ENCODE measurements at regions not wholly inside any gene's neighbourhood (a gene's known extent, or its start where the extent isn't known, plus 50 kb on each side); places are given as distances from the start of the nearest gene placed in this dataset.

DNA sequence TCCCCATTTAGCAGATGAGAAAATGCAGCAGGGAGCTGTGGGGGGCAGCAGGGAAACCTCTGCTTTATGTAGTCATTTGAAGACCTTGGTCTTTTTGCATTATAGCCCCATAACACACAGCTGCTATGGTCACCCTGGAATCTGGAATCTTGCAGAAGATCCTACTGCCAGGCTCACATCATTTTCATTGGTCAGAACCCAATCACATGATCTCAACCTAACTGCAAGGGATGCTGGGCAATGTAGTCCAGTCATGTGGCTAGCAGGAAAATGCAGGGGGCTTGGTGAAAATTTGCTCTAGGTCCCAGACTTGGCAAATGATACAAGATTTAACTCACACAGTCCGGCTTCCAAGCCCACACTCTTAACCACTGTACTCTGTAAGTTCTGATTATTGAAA is 1028.7 kb downstream of the AACS start:
- WGBS (ENCODE audit: extremely low coverage, insufficient read length, low lambda C conversion rate), result no CpG with 5 or more reads among the region's 1 CpG
- Mint-ChIP-seq H3K4me3 (no peak overlapping the region), H3K9me3 (peaks cover 4 to 5% of the 10 kb centered on the region in 2 experiments; a peak in 3 of 5 replicates), H3K36me3 (ENCODE audit: insufficient read depth in 1 of 3, low read depth in 3 of 3) (no peaks in the 10 kb centered on the region; a peak in 2 of 7 replicates), H3K4me1 (0 out of 4 replicates have a peak, but pooled peaks cover 0 to 2% of the 10 kb centered on the region in 2 experiments), H3K27ac (no peak overlapping the region), H3K27me3 (ENCODE audit: low read depth) (peaks cover 4% of the 10 kb centered on the region)
- H3K56ac ChIP-seq (ENCODE audit: insufficient read length, low read depth, low read length), result no peak overlapping the region
- peak; percentile 77 for DNase-seq
- no peak overlapping the region for H3K9ac ChIP-seq (ENCODE audit: extremely low read depth, insufficient read length, low read length)
- H3K23ac ChIP-seq (ENCODE audit: insufficient read length, low read depth, low read length), result no peak overlapping the region
- no peaks in the 10 kb centered on the region for H3K9me3 ChIP-seq (ENCODE audit: control insufficient read depth, low read depth, low read length)
- no peaks in the 10 kb centered on the region for H3K79me1 ChIP-seq (ENCODE audit: insufficient read depth, low read depth, low read length, poor library complexity, severe bottlenecking)
- H3K79me2 ChIP-seq (ENCODE audit: insufficient read depth, low read length), result no peaks in the 10 kb centered on the region
- no peak overlapping the region for H4K91ac ChIP-seq (ENCODE audit: insufficient read length, low read depth, low read length)
- no peak overlapping the region for H2BK5ac ChIP-seq (ENCODE audit: insufficient read length, low read length)
- H3K4me1 ChIP-seq (ENCODE audit: insufficient read depth, low read length), result no peaks in the 10 kb centered on the region
- no peak overlapping the region for H3K4ac ChIP-seq (ENCODE audit: low read depth, low read length)
- H2BK15ac ChIP-seq (ENCODE audit: low read depth, low read length), result no peak overlapping the region
- no peaks in the 10 kb centered on the region for H3K23me2 ChIP-seq (ENCODE audit: insufficient read length, low read depth, low read length, poor library complexity, severe bottlenecking)
- TF ChIP-seq, protein P1, sequence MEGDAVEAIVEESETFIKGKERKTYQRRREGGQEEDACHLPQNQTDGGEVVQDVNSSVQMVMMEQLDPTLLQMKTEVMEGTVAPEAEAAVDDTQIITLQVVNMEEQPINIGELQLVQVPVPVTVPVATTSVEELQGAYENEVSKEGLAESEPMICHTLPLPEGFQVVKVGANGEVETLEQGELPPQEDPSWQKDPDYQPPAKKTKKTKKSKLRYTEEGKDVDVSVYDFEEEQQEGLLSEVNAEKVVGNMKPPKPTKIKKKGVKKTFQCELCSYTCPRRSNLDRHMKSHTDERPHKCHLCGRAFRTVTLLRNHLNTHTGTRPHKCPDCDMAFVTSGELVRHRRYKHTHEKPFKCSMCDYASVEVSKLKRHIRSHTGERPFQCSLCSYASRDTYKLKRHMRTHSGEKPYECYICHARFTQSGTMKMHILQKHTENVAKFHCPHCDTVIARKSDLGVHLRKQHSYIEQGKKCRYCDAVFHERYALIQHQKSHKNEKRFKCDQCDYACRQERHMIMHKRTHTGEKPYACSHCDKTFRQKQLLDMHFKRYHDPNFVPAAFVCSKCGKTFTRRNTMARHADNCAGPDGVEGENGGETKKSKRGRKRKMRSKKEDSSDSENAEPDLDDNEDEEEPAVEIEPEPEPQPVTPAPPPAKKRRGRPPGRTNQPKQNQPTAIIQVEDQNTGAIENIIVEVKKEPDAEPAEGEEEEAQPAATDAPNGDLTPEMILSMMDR (conservative IDR thresholded peaks at IDR 0.05), result no peak
- no peaks in the 10 kb centered on the region for H3K27me3 ChIP-seq (ENCODE audit: insufficient read depth, low read length)
- H2BK120ac ChIP-seq (ENCODE audit: low read depth, low read length, poor library complexity, severe bottlenecking), result no peak overlapping the region
- H3K4me2 ChIP-seq (ENCODE audit: insufficient read depth, insufficient read length, low read length), result no peak overlapping the region
- no peak overlapping the region for H4K5ac ChIP-seq (ENCODE audit: insufficient read length, low read depth, low read length)
- H3K27ac ChIP-seq (ENCODE audit: insufficient read length, low read depth, low read length), result no peak overlapping the region
- no peak overlapping the region for H2BK20ac ChIP-seq (ENCODE audit: low read depth, low read length, poor library complexity, severe bottlenecking)
- no peak overlapping the region for H2AK5ac ChIP-seq (ENCODE audit: insufficient read length, low read length)
- no peak overlapping the region for H2BK12ac ChIP-seq (ENCODE audit: insufficient read length, low read depth, low read length)
- H3K14ac ChIP-seq (ENCODE audit: insufficient read depth, low read length), result no peak overlapping the region
- no peak overlapping the region for H3K18ac ChIP-seq (ENCODE audit: insufficient read length, low read depth, low read length)
- H3T11ph ChIP-seq (ENCODE audit: low read length), result no peak overlapping the region
- H4K20me1 ChIP-seq (ENCODE audit: control insufficient read depth, insufficient read depth, insufficient read length), result no peaks in the 10 kb centered on the region
- H4K8ac ChIP-seq (replicated peaks; ENCODE audit: insufficient read length, low read depth, low read length), result no peak overlapping the region
- H2AFZ ChIP-seq (ENCODE audit: low read length), result no peak overlapping the region

Data from H9 (cell line).